ENCODE measurements at regions not wholly inside any gene's neighbourhood (a gene's known extent, or its start where the extent isn't known, plus 50 kb on each side); places are given as distances from the start of the nearest gene placed in this dataset.

- TF ChIP-seq CTCF (IDR thresholded peaks at IDR 0.05) (no peak), EZH2 (IDR thresholded peaks at IDR 0.05) (no peak)
Measured at GRCh38 chr3:40979962-40980361, 219.3 kb upstream of the CTNNB1 start.

Data from neural progenitor cell (in vitro differentiated cells).